H1 (cell line): ENCODE measurements at regions not wholly inside any gene's neighbourhood (a gene's known extent, or its start where the extent isn't known, plus 50 kb on each side); places are given as distances from the start of the nearest gene placed in this dataset.

Experiments used
- CTCF ChIA-PET: fragments of 300-600 bp; sonication (Branson Sonifier 250); formaldehyde crosslinking; loops from one replicate; lab custom pipeline; 2021; ENCODE audit not compliant: partially characterized antibody; lab: Charles Lee
- POLR2A ChIA-PET: fragments of 300-600 bp; sonication (Branson Sonifier 250); formaldehyde crosslinking; loops from one replicate; lab custom pipeline; 2021; ENCODE audit warnings: inconsistent platforms; ENCODE audit not compliant: partially characterized antibody; lab: Charles Lee
- DNase-seq, 2 experiments: peaks; one replicate each; pipeline versions ENCODE4 v3.0.0 to v3.0.0-alpha.2; 2010 to 2022; ENCODE audit warnings: low spot score in 2 of 2, low read depth in 1 of 2, mixed read lengths in 1 of 2
- FAIRE-seq: peaks from 2 replicates; lab custom pipeline; 2011; peaks lifted over from hg19 to GRCh38; lab: Jason Lieb, UNC
- H2AFZ ChIP-seq: 2 replicates; pipeline ENCODE4 v1.8.1; 2012; ENCODE audit warnings: low read length, inconsistent platforms
- H2AK5ac ChIP-seq: 2 replicates; pipeline ENCODE4 v1.6.1; 2013; ENCODE audit warnings: low read depth, low read length
- H2BK120ac ChIP-seq: replicated peaks from 2 replicates; pipeline ENCODE3; 2013; ENCODE audit warnings: low read depth, low read length, inconsistent platforms
- H2BK12ac ChIP-seq: 2 replicates; pipeline ENCODE4 v1.6.1; 2013; ENCODE audit warnings: low read depth, low read length
- H2BK15ac ChIP-seq: 2 replicates; pipeline ENCODE4 v1.6.1; 2013; ENCODE audit warnings: low read length
- H2BK20ac ChIP-seq: 2 replicates; pipeline ENCODE4 v1.6.1; 2013; ENCODE audit warnings: low read length
- H2BK5ac ChIP-seq: 2 replicates; pipeline ENCODE4 v1.6.1; 2013; ENCODE audit warnings: low read depth, low read length
- H3K14ac ChIP-seq: 2 replicates; pipeline ENCODE4 v1.6.1; 2013; ENCODE audit warnings: inconsistent platforms; ENCODE audit not compliant: insufficient read length
- H3K18ac ChIP-seq: 2 replicates; pipeline ENCODE4 v1.6.1; 2013; ENCODE audit warnings: low read length; ENCODE audit errors: extremely low read depth
- H3K23ac ChIP-seq: 2 replicates; pipeline ENCODE4 v1.6.1; 2013; ENCODE audit warnings: inconsistent platforms; ENCODE audit not compliant: insufficient read length
- H3K23me2 ChIP-seq: 2 replicates; pipeline ENCODE4 v1.6.1; 2013; ENCODE audit warnings: low read depth, low read length
- H3K27ac ChIP-seq: 2 replicates; pipeline ENCODE4 v1.6.1; 2011; ENCODE audit warnings: low read depth, low read length, inconsistent platforms
- H3K27me3 ChIP-seq, 4 experiments: replicated peaks in 1 of 4; 1 replicate in 1 of 4; 2 replicates in 3 of 4; pipeline versions ENCODE4 v1.6.1 to v1.8.1; 2011 to 2013; ENCODE audit warnings: low read length in 3 of 4, mild to moderate bottlenecking in 3 of 4, inconsistent platforms in 2 of 4, mixed read lengths in 2 of 4, moderate library complexity in 1 of 4; ENCODE audit not compliant: control insufficient read depth in 3 of 4, insufficient read depth in 3 of 4; ENCODE audit errors: extremely low read depth in 1 of 4
- H3K36me3 ChIP-seq, 4 experiments: 2 replicates each; pipeline versions ENCODE4 v1.6.1 to v1.8.1; 2011 to 2013; ENCODE audit warnings: mild to moderate bottlenecking in 4 of 4, low read length in 3 of 4, moderate library complexity in 2 of 4, control low read depth in 1 of 4, inconsistent platforms in 1 of 4; ENCODE audit not compliant: insufficient read depth in 4 of 4, control insufficient read depth in 2 of 4
- H3K4ac ChIP-seq: replicated peaks from 2 replicates; pipeline ENCODE3; 2013; ENCODE audit warnings: low read length, low read depth, mixed read lengths, inconsistent platforms; ENCODE audit not compliant: insufficient read length
- H3K4me1 ChIP-seq, 4 experiments: replicated peaks in 1 of 4; 1 replicate in 1 of 4; 2 replicates in 3 of 4; pipeline versions ENCODE4 v1.6.1 to v1.8.1; 2011 to 2013; ENCODE audit warnings: low read length in 3 of 4, inconsistent platforms in 2 of 4, mixed read lengths in 1 of 4; ENCODE audit not compliant: insufficient read depth in 4 of 4, control insufficient read depth in 3 of 4
- H3K4me2 ChIP-seq, 2 experiments: 2 replicates each; pipeline versions ENCODE4 v1.6.1 to v1.8.1; 2011 to 2013; ENCODE audit warnings: low read depth in 2 of 2, low read length in 2 of 2, control low read depth in 1 of 2, inconsistent platforms in 1 of 2, mild to moderate bottlenecking in 1 of 2; ENCODE audit not compliant: insufficient read depth in 1 of 2
- H3K4me3 ChIP-seq, 4 experiments: fragments of 200-600, 300-600 bp in 1 of 4; sonication (generic), shearing (Covaris generic), sonication (Bioruptor Twin) in 1 of 4; 2 replicates each; pipeline versions ENCODE4 v1.5.1 to v1.8.1; 2011 to 2016; ENCODE audit warnings: low read length in 4 of 4, low read depth in 3 of 4, control low read depth in 2 of 4, inconsistent platforms in 2 of 4, mild to moderate bottlenecking in 2 of 4, mixed read lengths in 1 of 4, moderate library complexity in 1 of 4; ENCODE audit not compliant: insufficient read depth in 2 of 4; ENCODE audit errors: extremely low read depth in 1 of 4
- H3K56ac ChIP-seq: replicated peaks from 2 replicates; pipeline ENCODE3; 2013; ENCODE audit warnings: low read depth, mild to moderate bottlenecking, mixed read lengths, low read length, inconsistent platforms; ENCODE audit not compliant: insufficient read length
- H3K79me1 ChIP-seq: 2 replicates; pipeline ENCODE4 v1.6.1; 2013; ENCODE audit warnings: low read depth, low read length, control low read depth
- H3K79me2 ChIP-seq, 2 experiments: 2 replicates each; pipeline versions ENCODE4 v1.6.1 to v1.8.1; 2012 to 2013; ENCODE audit warnings: low read length in 2 of 2, mild to moderate bottlenecking in 2 of 2, inconsistent platforms in 1 of 2; ENCODE audit not compliant: insufficient read depth in 2 of 2, control insufficient read depth in 1 of 2
- H3K9ac ChIP-seq, 4 experiments: replicated peaks in 1 of 4; 1 replicate in 1 of 4; 2 replicates in 3 of 4; pipeline versions ENCODE4 v1.6.1 to v1.8.1; 2011 to 2013; ENCODE audit warnings: low read depth in 3 of 4, low read length in 3 of 4, control low read depth in 2 of 4, mild to moderate bottlenecking in 2 of 4, moderate library complexity in 2 of 4, inconsistent platforms in 1 of 4; ENCODE audit errors: extremely low read depth in 1 of 4
- H3K9me3 ChIP-seq, 2 experiments: 2 replicates each; pipeline versions ENCODE4 v1.6.1 to v1.8.1; 2012 to 2013; ENCODE audit warnings: mild to moderate bottlenecking in 2 of 2, moderate library complexity in 2 of 2, control low read depth in 1 of 2, inconsistent platforms in 1 of 2, low read depth in 1 of 2, low read length in 1 of 2, mixed read lengths in 1 of 2; ENCODE audit not compliant: insufficient read depth in 2 of 2
- H4K20me1 ChIP-seq, 2 experiments: replicated peaks in 1 of 2; 2 replicates each; pipeline versions ENCODE3 to v1.8.1; 2011 to 2013; ENCODE audit warnings: inconsistent platforms in 2 of 2, low read length in 2 of 2, mild to moderate bottlenecking in 1 of 2; ENCODE audit not compliant: insufficient read depth in 2 of 2, control insufficient read depth in 1 of 2
- H4K5ac ChIP-seq: 2 replicates; pipeline ENCODE4 v1.6.1; 2013; ENCODE audit warnings: low read length, low read depth, mixed read lengths, inconsistent platforms; ENCODE audit not compliant: insufficient read length
- H4K8ac ChIP-seq: 2 replicates; pipeline ENCODE4 v1.8.0; 2013; ENCODE audit warnings: mild to moderate bottlenecking, moderate library complexity, low read length, inconsistent platforms; ENCODE audit not compliant: insufficient read depth; ENCODE audit errors: extremely low read depth
- H4K91ac ChIP-seq: replicated peaks from 2 replicates; pipeline ENCODE3; 2013; ENCODE audit warnings: low read length, mixed read lengths, inconsistent platforms; ENCODE audit not compliant: insufficient read length
- BACH1 ChIP-seq: IDR thresholded peaks from 2 replicates; pipeline ENCODE4 v1.6.1; 2012; ENCODE audit warnings: low read length, improper control_type of control experiment
- CBX5 ChIP-seq: fragments of 300-800, 300-1000 bp; sonication (generic); IDR thresholded peaks from 2 replicates; pipeline ENCODE4 v1.7.1; 2016; ENCODE audit warnings: antibody characterized with exemption, low read length, low read depth
- CBX8 ChIP-seq: fragments of 300-800, 300-1000 bp; sonication (generic); IDR thresholded peaks from 2 replicates; pipeline ENCODE4 v1.7.1; 2016; ENCODE audit warnings: low read depth, low read length, borderline replicate concordance
- CREB1 ChIP-seq: IDR thresholded peaks from 2 replicates; pipeline ENCODE4 v1.6.1; 2012; ENCODE audit warnings: inconsistent platforms
- CTBP2 ChIP-seq: IDR thresholded peaks from 2 replicates; pipeline ENCODE4 v1.7.0; 2011; ENCODE audit warnings: borderline replicate concordance, mild to moderate bottlenecking, moderate library complexity, mixed read lengths, low read length; ENCODE audit not compliant: insufficient read depth, insufficient read length
- MAX ChIP-seq: IDR thresholded peaks from 2 replicates; pipeline ENCODE4 v1.6.1; 2012; ENCODE audit warnings: inconsistent platforms
- POLR2A ChIP-seq, 2 experiments: IDR thresholded peaks; 1 replicate in 1 of 2; 2 replicates in 1 of 2; pipeline ENCODE4 v1.6.1; 2011; ENCODE audit warnings: low read depth in 2 of 2, low read length in 2 of 2, mild to moderate bottlenecking in 2 of 2; ENCODE audit errors: control extremely low read depth in 1 of 2
- RAD21 ChIP-seq, 2 experiments: IDR thresholded peaks in 1 of 2; conservative IDR thresholded peaks in 1 of 2; 2 replicates each; pipeline ENCODE4 v1.6.1; 2011; ENCODE audit warnings: low read depth in 2 of 2, low read length in 2 of 2, improper control_type of control experiment in 1 of 2, inconsistent platforms in 1 of 2, mild to moderate bottlenecking in 1 of 2, moderate library complexity in 1 of 2
- SIX5 ChIP-seq: IDR thresholded peaks from 2 replicates; pipeline ENCODE4 v1.6.1; 2011; ENCODE audit warnings: mild to moderate bottlenecking, low read depth, low read length
- SP1 ChIP-seq: IDR thresholded peaks from 2 replicates; pipeline ENCODE4 v1.6.1; 2011; ENCODE audit warnings: low read depth, low read length
- SP4 ChIP-seq: IDR thresholded peaks from 2 replicates; pipeline ENCODE4 v1.6.1; 2012; ENCODE audit warnings: low read length, inconsistent platforms
- SRF ChIP-seq: IDR thresholded peaks from 2 replicates; pipeline ENCODE4 v1.6.1; 2011; ENCODE audit warnings: mild to moderate bottlenecking, low read depth, low read length, moderate library complexity
- TAF1 ChIP-seq: IDR thresholded peaks from 2 replicates; pipeline ENCODE4 v1.6.1; 2011; ENCODE audit warnings: mild to moderate bottlenecking, low read depth, low read length
- TEAD4 ChIP-seq: IDR thresholded peaks from 2 replicates; pipeline ENCODE4 v1.6.1; 2012; ENCODE audit warnings: low read depth, low read length, inconsistent platforms, mixed read lengths
- WGBS, 2 experiments: shearing (Covaris generic) in 1 of 2; methylation state at CpG; one replicate each; pipeline versions ENCODE4 v1.1.6 to v1.1.7; 2013 to 2015; ENCODE audit warnings: low lambda C conversion rate in 2 of 2, mixed read lengths in 2 of 2, inconsistent platforms in 1 of 2, low coverage in 1 of 2, missing lambda C conversion rate in 1 of 2; ENCODE audit not compliant: insufficient replicate concordance in 2 of 2, insufficient coverage in 1 of 2, insufficient read length in 1 of 2; ENCODE audit errors: extremely low coverage in 1 of 2, missing lambda C conversion rate in 1 of 2; 5-methylcytosine and 5-hydroxymethylcytosine counted together
- TF ChIP-seq, protein P1 (sequence below): IDR thresholded peaks from 2 replicates; pipeline ENCODE4 v1.6.1; 2012; ENCODE audit warnings: inconsistent platforms

DNA sequence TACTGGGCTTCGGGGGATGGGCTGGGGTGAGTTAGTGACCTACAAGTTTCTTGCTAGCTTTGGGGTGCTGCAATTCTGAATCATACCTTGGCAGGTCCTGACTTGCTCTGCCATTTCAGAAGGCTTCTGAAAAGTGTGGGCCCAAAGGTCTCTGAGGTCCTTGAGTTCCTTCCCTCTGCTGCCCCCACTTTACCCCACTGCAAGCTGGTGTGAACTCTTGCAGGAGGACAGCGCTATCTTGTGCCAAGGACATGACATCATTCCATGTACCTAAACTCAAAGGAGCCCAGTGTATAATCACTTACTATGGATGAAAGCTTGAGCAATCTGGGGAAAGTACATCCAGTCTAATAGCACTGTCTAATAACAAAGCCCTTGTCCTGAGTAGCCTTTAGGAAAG is 157.4 kb downstream of the RMI1 start:
- no peaks in the 10 kb centered on the region for H3K36me3 ChIP-seq
- no peak overlapping the region for H4K5ac ChIP-seq
- no peaks in the 10 kb centered on the region for H3K9me3 ChIP-seq
- H3K4me2 ChIP-seq, result no peak overlapping the region
- no peak overlapping the region for H3K14ac ChIP-seq
- no peak overlapping the region for H3K4me3 ChIP-seq
- WGBS, 2 experiments, result 84% methylated on average over 2 of the region's 2 CpGs; no CpG with 5 or more reads in 1 of the 2 experiments
- H3K4ac ChIP-seq, result no peak overlapping the region
- FAIRE-seq, result no peak
- H3K79me2 ChIP-seq, result no peaks in the 10 kb centered on the region
- no peak overlapping the region for H3K18ac ChIP-seq
- CTCF ChIA-PET, result interaction anchor here (0.9 to 2.1 kb wide), 4 partner anchors 18 to 123 kb away, joined by 3 to 5 read pairs (median 4); no protein-coding TSS in a partner anchor
- H3K23ac ChIP-seq, result no peak overlapping the region
- H2BK120ac ChIP-seq, result no peak overlapping the region
- no peaks in the 10 kb centered on the region for H4K20me1 ChIP-seq
- H2BK12ac ChIP-seq, result no peak overlapping the region
- H4K91ac ChIP-seq, result no peak overlapping the region
- TF ChIP-seq SP4 (no peak), TEAD4 (no peak), CBX8 (no peak), SIX5 (no peak), CTBP2 (no peak), BACH1 (no peak), POLR2A (IDR thresholded peaks at IDR 0.05; ENCODE audit: control extremely low read depth in 1 of 2, low read depth in 2 of 2, low read length in 2 of 2) (no peak), RAD21 (IDR thresholded peaks at IDR 0.05 in 1 of 2, conservative IDR thresholded peaks at IDR 0.05 in 1 of 2; ENCODE audit: low read depth in 2 of 2, low read length in 2 of 2) (no peak; a peak in 1 of 4 replicates), CBX5 (no peak), SP1 (no peak), TAF1 (no peak), MAX (no peak), CREB1 (no peak), SRF (no peak)
- TF ChIP-seq, protein P1, sequence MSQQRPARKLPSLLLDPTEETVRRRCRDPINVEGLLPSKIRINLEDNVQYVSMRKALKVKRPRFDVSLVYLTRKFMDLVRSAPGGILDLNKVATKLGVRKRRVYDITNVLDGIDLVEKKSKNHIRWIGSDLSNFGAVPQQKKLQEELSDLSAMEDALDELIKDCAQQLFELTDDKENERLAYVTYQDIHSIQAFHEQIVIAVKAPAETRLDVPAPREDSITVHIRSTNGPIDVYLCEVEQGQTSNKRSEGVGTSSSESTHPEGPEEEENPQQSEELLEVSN, result no peak
- TF ChIP-seq, all 59 proteins: peak for 0
- Histone ChIP-seq H3K79me1 (no peaks in the 10 kb centered on the region), H2BK5ac (no peak overlapping the region), H3K56ac (no peak overlapping the region), H2AFZ (no peak overlapping the region), H2BK20ac (no peak overlapping the region), H3K23me2 (no peaks in the 10 kb centered on the region; the same call in 1 of the 2 replicates), H2BK15ac (no peak overlapping the region), H3K27me3 (peaks cover 0 to 24% (median 12%) of the 10 kb centered on the region in 4 experiments; a peak in 6 of 7 replicates), H3K9ac (no peak overlapping the region), H2AK5ac (no peak overlapping the region), H3K4me1 (peaks cover 0 to 9% (median 2%) of the 10 kb centered on the region in 4 experiments; a peak in 2 of 7 replicates), H4K8ac (no peak overlapping the region), H3K27ac (no peak overlapping the region)
- POLR2A ChIA-PET, result interaction anchor here (1.0 to 2.0 kb wide), 3 partner anchors 10 to 171 kb away, joined by 3 to 5 read pairs (median 4); partner anchors contain the start of gene RMI1
- no peak for DNase-seq
